HEK293 (cell line): ENCODE measurements at regions not wholly inside any gene's neighbourhood (a gene's known extent, or its start where the extent isn't known, plus 50 kb on each side); places are given as distances from the start of the nearest gene placed in this dataset.

ENCODE experiments used
- ZNF324 ChIP-seq: fragments of 450-650 bp; formaldehyde crosslinking; IDR thresholded peaks from 2 replicates; pipeline ENCODE4 v1.5.1; 2016; ENCODE audit warnings: missing biosample characterization, missing genetic modification characterization
- TF ChIP-seq, protein P1 (sequence below): fragments of 450-650 bp; formaldehyde crosslinking; IDR thresholded peaks from 2 replicates; pipeline ENCODE4 v1.5.1; 2016; ENCODE audit warnings: missing biosample characterization, missing genetic modification characterization

- no peak for TF ChIP-seq ZNF324 (tag by site-specific recombination)
- TF ChIP-seq, protein P1, sequence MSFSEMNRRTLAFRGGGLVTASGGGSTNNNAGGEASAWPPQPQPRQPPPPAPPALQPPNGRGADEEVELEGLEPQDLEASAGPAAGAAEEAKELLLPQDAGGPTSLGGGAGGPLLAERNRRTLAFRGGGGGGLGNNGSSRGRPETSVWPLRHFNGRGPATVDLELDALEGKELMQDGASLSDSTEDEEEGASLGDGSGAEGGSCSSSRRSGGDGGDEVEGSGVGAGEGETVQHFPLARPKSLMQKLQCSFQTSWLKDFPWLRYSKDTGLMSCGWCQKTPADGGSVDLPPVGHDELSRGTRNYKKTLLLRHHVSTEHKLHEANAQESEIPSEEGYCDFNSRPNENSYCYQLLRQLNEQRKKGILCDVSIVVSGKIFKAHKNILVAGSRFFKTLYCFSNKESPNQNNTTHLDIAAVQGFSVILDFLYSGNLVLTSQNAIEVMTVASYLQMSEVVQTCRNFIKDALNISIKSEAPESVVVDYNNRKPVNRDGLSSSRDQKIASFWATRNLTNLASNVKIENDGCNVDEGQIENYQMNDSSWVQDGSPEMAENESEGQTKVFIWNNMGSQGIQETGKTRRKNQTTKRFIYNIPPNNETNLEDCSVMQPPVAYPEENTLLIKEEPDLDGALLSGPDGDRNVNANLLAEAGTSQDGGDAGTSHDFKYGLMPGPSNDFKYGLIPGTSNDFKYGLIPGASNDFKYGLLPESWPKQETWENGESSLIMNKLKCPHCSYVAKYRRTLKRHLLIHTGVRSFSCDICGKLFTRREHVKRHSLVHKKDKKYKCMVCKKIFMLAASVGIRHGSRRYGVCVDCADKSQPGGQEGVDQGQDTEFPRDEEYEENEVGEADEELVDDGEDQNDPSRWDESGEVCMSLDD (tag by site-specific recombination): no peak
Measured at GRCh38 chr4:72677265-72677664, 108.2 kb upstream of the ADAMTS3 start.
